Common myeloid progenitor, CD34-positive (primary cell): ENCODE measurements at regions not wholly inside any gene's neighbourhood (a gene's known extent, or its start where the extent isn't known, plus 50 kb on each side); places are given as distances from the start of the nearest gene placed in this dataset.
"Not testable (repeated sequence)": the region's sequence is repeated elsewhere in the genome, so short reads cannot be mapped to it uniquely, and the experiment has no call there.

ENCODE experiments used
- CTCF ChIA-PET: fragments of 350-600 bp; sonication (Branson Sonifier 250); formaldehyde crosslinking; loops from one replicate; lab custom pipeline; 2021; ENCODE audit warnings: antibody characterized with exemption; lab: Charles Lee
- POLR2A ChIA-PET: fragments of 350-600 bp; sonication (Branson Sonifier 250); formaldehyde crosslinking; loops from one replicate; lab custom pipeline; 2021; ENCODE audit warnings: antibody characterized with exemption; lab: Charles Lee
- DNase-seq, 3 donors: peaks; one replicate each; pipeline versions ENCODE4 v3.0.0 to v3.0.0-alpha.2; 2013
- H3K27ac ChIP-seq, 2 experiments: 1 replicate in 1 of 2; 2 replicates in 1 of 2; pipeline ENCODE4 v1.7.0; 2013; ENCODE audit warnings: inconsistent platforms in 2 of 2, low read length in 2 of 2, mild to moderate bottlenecking in 2 of 2, low read depth in 1 of 2, moderate library complexity in 1 of 2; ENCODE audit not compliant: severe bottlenecking in 2 of 2, insufficient read depth in 1 of 2, poor library complexity in 1 of 2
- H3K27me3 ChIP-seq, 5 experiments: replicated peaks in 2 of 5; 1 replicate in 3 of 5; 2 replicates in 2 of 5; pipeline versions ENCODE4 v1.6.1 to v1.7.0; 2013; ENCODE audit warnings: low read length in 4 of 5, mild to moderate bottlenecking in 2 of 5, moderate library complexity in 2 of 5, inconsistent platforms in 1 of 5; ENCODE audit not compliant: insufficient read depth in 5 of 5, control insufficient read depth in 4 of 5
- H3K36me3 ChIP-seq, 4 experiments: 1 replicate in 2 of 4; 2 replicates in 2 of 4; pipeline versions ENCODE4 v1.6.1 to v1.7.0; 2013; ENCODE audit warnings: low read length in 3 of 4, control low read depth in 1 of 4, mild to moderate bottlenecking in 1 of 4; ENCODE audit not compliant: control insufficient read depth in 4 of 4, insufficient read depth in 4 of 4
- H3K4me1 ChIP-seq, 4 experiments: 1 replicate in 3 of 4; 2 replicates in 1 of 4; pipeline versions ENCODE4 v1.6.1 to v1.7.1; 2013; ENCODE audit warnings: low read length in 3 of 4, mild to moderate bottlenecking in 3 of 4, control low read depth in 1 of 4, inconsistent platforms in 1 of 4, moderate library complexity in 1 of 4; ENCODE audit not compliant: control insufficient read depth in 4 of 4, insufficient read depth in 4 of 4; ENCODE audit errors: control extremely low read depth in 1 of 4
- H3K4me3 ChIP-seq, 7 experiments: 1 replicate in 4 of 7; 2 replicates in 3 of 7; pipeline versions ENCODE4 v1.5.1 to v1.7.0; 2013; ENCODE audit warnings: mild to moderate bottlenecking in 7 of 7, low read length in 6 of 7, moderate library complexity in 6 of 7, inconsistent platforms in 2 of 7, low read depth in 2 of 7, control low read depth in 1 of 7; ENCODE audit not compliant: insufficient read depth in 4 of 7, control insufficient read depth in 1 of 7; ENCODE audit errors: extremely low read depth in 1 of 7
- H3K9me3 ChIP-seq, 5 experiments: 1 replicate in 4 of 5; 2 replicates in 1 of 5; pipeline versions ENCODE4 v1.6.1 to v1.7.1; 2013; ENCODE audit warnings: low read length in 4 of 5, mild to moderate bottlenecking in 2 of 5, inconsistent platforms in 1 of 5, low read depth in 1 of 5, moderate library complexity in 1 of 5; ENCODE audit not compliant: control insufficient read depth in 4 of 5, insufficient read depth in 2 of 5; ENCODE audit errors: control extremely low read depth in 1 of 5
- WGBS: methylation state at CpG from one replicate; pipeline ENCODE4 v1.1.5; 2013; ENCODE audit not compliant: insufficient coverage; 5-methylcytosine and 5-hydroxymethylcytosine counted together

DNA sequence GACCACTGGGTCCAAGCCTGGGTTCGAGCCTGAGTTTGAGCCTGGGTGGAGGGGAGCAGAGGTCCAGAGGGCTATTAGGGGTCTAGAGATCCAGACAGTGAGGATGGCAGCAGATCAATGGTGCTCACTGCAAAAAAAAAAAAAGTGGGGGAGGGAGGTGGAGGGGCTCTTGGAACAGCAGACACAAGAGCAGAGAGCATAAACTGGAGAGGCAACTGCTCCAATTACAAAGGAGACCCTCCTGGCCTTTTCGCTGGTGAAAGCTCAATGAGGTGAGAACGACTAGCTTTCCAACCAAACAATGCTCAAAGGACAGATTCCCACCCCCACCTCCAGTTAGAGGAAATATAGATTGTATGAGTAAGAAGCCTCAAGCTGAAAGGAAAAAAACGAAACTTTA lies 124.2 kb upstream of the TSPAN8 start:
- Histone ChIP-seq H3K9me3 (no peaks in the 10 kb centered on the region), H3K4me3 (no peak overlapping the region), H3K36me3 (no peaks in the 10 kb centered on the region), H3K4me1 (no peaks in the 10 kb centered on the region), H3K27me3 (peaks cover 0 to 3% (median 0%) of the 10 kb centered on the region in 5 experiments), H3K27ac (no peak overlapping the region)
- DNase-seq: no peak
- POLR2A ChIA-PET: no interaction called here
- CTCF ChIA-PET: no interaction called here
- WGBS: 100% methylated on average over 1 of the region's 4 CpGs

DNA sequence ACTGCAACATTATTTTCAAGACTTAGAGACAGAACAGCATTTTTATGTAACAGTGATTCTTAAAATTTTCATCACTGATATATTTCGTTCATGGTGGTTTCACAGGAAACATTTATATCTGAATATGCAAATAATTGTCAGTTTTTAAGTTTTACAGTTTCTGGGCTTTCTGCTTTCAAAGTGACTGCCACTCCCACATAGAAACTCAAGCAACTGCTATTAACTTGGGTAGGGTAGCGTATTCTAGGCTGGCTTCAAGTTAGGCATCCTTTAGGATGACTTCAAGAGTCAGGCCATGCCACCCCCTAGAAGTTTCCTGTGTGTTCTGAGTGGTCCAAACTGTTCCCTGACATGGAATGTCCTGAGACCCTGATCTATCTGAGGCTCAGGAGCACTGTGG lies 123.6 kb upstream of the TSPAN8 start:
- CTCF ChIA-PET: no interaction called here
- Histone ChIP-seq H3K4me1 (no peaks in the 10 kb centered on the region), H3K9me3 (no peaks in the 10 kb centered on the region), H3K4me3 (no peak overlapping the region), H3K27me3 (peaks cover 0 to 3% (median 0%) of the 10 kb centered on the region in 5 experiments), H3K27ac (no peak overlapping the region), H3K36me3 (no peaks in the 10 kb centered on the region)
- DNase-seq: no peak
- POLR2A ChIA-PET: no interaction called here
- 88% methylated on average over 1 of the region's 2 CpGs for WGBS

DNA sequence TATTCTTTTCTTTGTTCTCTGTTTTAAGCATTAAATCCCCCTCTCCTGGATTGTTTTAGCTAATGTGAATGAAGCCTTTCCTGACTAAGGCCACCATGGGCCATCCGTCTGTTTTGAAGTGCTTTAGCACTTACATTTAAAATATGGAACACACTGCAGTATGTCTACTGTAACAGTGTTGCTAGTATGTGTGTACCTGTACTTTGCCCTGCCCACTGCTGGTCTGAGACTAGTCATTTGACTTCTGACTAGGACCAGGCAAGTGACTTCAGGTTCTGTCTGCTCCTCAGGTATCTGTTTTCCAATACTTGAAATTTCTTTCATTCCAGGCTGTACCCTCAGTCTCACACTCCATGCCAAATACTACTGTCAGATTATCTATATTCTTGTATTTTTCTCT lies 120.1 kb upstream of the TSPAN8 start:
- ChIA-PET POLR2A (no interaction called here), CTCF (no interaction called here)
- Histone ChIP-seq H3K9me3 (no peaks in the 10 kb centered on the region), H3K4me1 (no peaks in the 10 kb centered on the region), H3K27ac (no peak overlapping the region), H3K4me3 (no peak overlapping the region), H3K27me3 (peaks cover 0 to 3% (median 0%) of the 10 kb centered on the region in 5 experiments), H3K36me3 (no peaks in the 10 kb centered on the region)
- WGBS: no CpG with 5 or more reads among the region's 1 CpG
- DNase-seq: no peak

DNA sequence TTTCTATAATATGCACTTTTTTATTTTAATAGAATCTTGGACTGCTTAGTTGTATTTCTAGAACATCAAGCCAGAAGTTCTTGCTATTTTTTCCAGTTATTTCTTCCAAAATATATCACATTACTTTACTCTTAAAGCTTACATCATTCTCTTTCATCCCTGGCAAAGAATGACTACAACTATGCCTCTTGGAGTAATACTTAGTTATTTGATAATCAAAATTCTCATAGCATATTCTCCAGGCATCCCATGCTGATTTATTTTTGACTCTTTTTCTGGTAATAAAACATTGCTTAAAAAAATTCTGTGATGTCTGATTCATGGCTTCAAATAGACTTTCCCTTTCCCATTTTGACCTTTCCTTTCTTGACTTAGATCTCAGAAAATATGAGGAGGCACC lies 118.7 kb upstream of the TSPAN8 start:
- Histone ChIP-seq H3K36me3 (no peaks in the 10 kb centered on the region), H3K9me3 (no peaks in the 10 kb centered on the region), H3K27me3 (peaks cover 0 to 3% (median 0%) of the 10 kb centered on the region in 5 experiments), H3K27ac (no peak overlapping the region), H3K4me1 (no peaks in the 10 kb centered on the region), H3K4me3 (no peak overlapping the region)
- ChIA-PET CTCF (no interaction called here), POLR2A (no interaction called here)
- no peak for DNase-seq

DNA sequence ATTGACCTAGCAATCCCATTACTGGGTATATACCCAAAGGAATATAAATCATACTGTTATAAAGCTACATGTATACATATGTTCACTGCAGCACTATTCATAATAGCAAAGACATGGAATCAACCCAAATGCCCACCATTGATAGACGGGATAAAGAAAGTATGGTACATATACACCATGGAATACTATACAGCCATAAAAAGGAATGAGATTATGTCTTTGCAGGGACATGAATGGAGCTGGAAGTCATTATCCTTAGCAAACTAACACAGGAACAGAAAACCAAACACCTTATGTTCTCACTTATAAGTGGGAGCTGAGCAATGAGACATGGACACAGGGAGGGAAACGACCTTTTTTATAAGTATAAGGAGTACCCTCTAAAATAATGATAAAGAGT lies 113.0 kb upstream of the TSPAN8 start:
- H3K27ac ChIP-seq, H3K4me3 ChIP-seq, H3K4me1 ChIP-seq, POLR2A ChIA-PET, CTCF ChIA-PET, DNase-seq, H3K36me3 ChIP-seq, H3K27me3 ChIP-seq, H3K9me3 ChIP-seq: not testable (repeated sequence)
- no CpG with 5 or more reads among the region's 2 CpGs for WGBS

DNA sequence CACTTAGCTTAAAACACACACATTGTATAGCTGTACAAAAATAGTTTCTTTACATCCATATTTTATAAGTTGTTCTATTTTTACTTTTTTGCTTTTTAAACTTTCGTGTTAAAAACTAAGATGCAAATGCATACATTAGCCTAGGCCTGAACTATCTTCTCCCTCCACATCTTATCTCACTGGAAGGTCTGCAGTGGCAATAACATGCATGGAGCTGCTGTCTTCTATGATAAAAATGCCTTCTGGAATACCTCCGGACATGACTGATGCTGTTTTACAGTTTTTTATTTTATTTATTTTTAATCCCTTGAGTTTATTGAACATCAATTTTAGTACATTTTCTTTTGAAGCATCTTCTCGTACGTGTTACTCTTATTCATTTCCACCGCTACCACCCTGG lies 112.3 kb upstream of the TSPAN8 start:
- peak in 2 of 3 donors; percentile 0 to 8 for DNase-seq
- ChIA-PET CTCF (no interaction called here), POLR2A (interaction anchor here (0.7 kb wide), 1 partner anchor 1575 kb away, joined by 3 read pairs; no protein-coding TSS in a partner anchor)
- no peak overlapping the region for H3K27ac ChIP-seq
- H3K4me1 ChIP-seq: no peaks in the 10 kb centered on the region
- no peaks in the 10 kb centered on the region for H3K36me3 ChIP-seq
- WGBS: no CpG with 5 or more reads among the region's 5 CpGs
- no peaks in the 10 kb centered on the region for H3K27me3 ChIP-seq
- H3K9me3 ChIP-seq: no peaks in the 10 kb centered on the region
- no peak overlapping the region for H3K4me3 ChIP-seq

DNA sequence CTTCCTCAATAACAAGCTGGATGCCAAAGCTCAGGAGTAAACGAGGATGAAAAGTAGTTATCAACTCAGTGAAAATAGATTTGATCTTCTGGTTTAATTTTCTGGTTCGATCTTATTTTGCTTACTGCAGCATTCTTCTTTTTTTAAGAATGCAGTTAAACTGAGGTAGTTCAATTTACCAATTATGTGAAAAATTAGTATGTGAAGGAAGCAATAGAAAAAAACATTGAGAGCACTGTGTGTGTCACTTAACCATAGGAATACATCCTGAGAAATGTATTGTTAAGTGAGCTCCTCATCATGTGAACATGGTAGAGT lies 111.4 kb upstream of the TSPAN8 start:
- ChIA-PET POLR2A (interaction anchor here (0.7 kb wide), 1 partner anchor 444 kb away, joined by 3 read pairs; no protein-coding TSS in a partner anchor), CTCF (no interaction called here)
- DNase-seq: no peak
- H3K4me3 ChIP-seq: no peak overlapping the region
- H3K9me3 ChIP-seq: no peaks in the 10 kb centered on the region
- WGBS: 67% methylated on average over 1 of the region's 2 CpGs
- H3K36me3 ChIP-seq: no peaks in the 10 kb centered on the region
- no peak overlapping the region for H3K27ac ChIP-seq
- H3K4me1 ChIP-seq: no peaks in the 10 kb centered on the region
- no peaks in the 10 kb centered on the region for H3K27me3 ChIP-seq
